A549 (cell line): ENCODE measurements at regions not wholly inside any gene's neighbourhood (a gene's known extent, or its start where the extent isn't known, plus 50 kb on each side); places are given as distances from the start of the nearest gene placed in this dataset.

Experiments used
- CHD2 ChIP-seq: fragments of 150-350 bp; IDR thresholded peaks from 2 replicates; pipeline ENCODE4 v1.6.1; 2014; ENCODE audit warnings: low read length; ENCODE audit not compliant: partially characterized antibody
- CHD4 ChIP-seq: fragments of 200-600 bp; sonication (generic); IDR thresholded peaks from 2 replicates; pipeline ENCODE4 v1.6.1; 2016; ENCODE audit warnings: antibody characterized with exemption, mild to moderate bottlenecking, borderline replicate concordance
- HOXB13 ChIP-seq: fragments of 250-450 bp; sonication (Bioruptor Pico); IDR thresholded peaks from 2 replicates; pipeline ENCODE4 v1.5.0; 2020; ENCODE audit warnings: low read depth, mild to moderate bottlenecking, moderate library complexity
- POLR2A ChIP-seq: IDR thresholded peaks from 2 replicates; pipeline ENCODE4 v1.6.1; 2012; ENCODE audit warnings: mild to moderate bottlenecking, low read length
- TF ChIP-seq, protein P1 (sequence below): fragments of >200 bp; sonication (Bioruptor Twin); formaldehyde crosslinking; IDR thresholded peaks from 3 replicates; pipeline ENCODE4 v1.5.1; 2016

GRCh38 chr9:89789922-89790510 is 185.2 kb downstream of the GADD45G start:
- TF ChIP-seq, protein P1, sequence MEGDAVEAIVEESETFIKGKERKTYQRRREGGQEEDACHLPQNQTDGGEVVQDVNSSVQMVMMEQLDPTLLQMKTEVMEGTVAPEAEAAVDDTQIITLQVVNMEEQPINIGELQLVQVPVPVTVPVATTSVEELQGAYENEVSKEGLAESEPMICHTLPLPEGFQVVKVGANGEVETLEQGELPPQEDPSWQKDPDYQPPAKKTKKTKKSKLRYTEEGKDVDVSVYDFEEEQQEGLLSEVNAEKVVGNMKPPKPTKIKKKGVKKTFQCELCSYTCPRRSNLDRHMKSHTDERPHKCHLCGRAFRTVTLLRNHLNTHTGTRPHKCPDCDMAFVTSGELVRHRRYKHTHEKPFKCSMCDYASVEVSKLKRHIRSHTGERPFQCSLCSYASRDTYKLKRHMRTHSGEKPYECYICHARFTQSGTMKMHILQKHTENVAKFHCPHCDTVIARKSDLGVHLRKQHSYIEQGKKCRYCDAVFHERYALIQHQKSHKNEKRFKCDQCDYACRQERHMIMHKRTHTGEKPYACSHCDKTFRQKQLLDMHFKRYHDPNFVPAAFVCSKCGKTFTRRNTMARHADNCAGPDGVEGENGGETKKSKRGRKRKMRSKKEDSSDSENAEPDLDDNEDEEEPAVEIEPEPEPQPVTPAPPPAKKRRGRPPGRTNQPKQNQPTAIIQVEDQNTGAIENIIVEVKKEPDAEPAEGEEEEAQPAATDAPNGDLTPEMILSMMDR: no peak
- TF ChIP-seq CHD4: no peak
- no peak for TF ChIP-seq POLR2A
- no peak for TF ChIP-seq HOXB13 (CRISPR knock-in tag)
- TF ChIP-seq CHD2: no peak
